ENCODE measurements at regions not wholly inside any gene's neighbourhood (a gene's known extent, or its start where the extent isn't known, plus 50 kb on each side); places are given as distances from the start of the nearest gene placed in this dataset.
"Not testable (repeated sequence)": the region's sequence is repeated elsewhere in the genome, so short reads cannot be mapped to it uniquely, and the experiment has no call there.

GRCh38 chr5:174901336-174901735 is 177.0 kb downstream of the MSX2 start:
- no peak overlapping the region for H3K4me3 ChIP-seq (ENCODE audit: low read depth, low read length)
- TF ChIP-seq CTCF (IDR thresholded peaks at IDR 0.05; ENCODE audit: low read depth, low read length), result no peak

- no peak overlapping the region for H3K4me3 ChIP-seq (ENCODE audit: low read depth, low read length)
- TF ChIP-seq CTCF (IDR thresholded peaks at IDR 0.05; ENCODE audit: low read depth, low read length), result no peak
Measured at GRCh38 chr5:174900240-174900865, 176.0 kb downstream of the MSX2 start.

DNA sequence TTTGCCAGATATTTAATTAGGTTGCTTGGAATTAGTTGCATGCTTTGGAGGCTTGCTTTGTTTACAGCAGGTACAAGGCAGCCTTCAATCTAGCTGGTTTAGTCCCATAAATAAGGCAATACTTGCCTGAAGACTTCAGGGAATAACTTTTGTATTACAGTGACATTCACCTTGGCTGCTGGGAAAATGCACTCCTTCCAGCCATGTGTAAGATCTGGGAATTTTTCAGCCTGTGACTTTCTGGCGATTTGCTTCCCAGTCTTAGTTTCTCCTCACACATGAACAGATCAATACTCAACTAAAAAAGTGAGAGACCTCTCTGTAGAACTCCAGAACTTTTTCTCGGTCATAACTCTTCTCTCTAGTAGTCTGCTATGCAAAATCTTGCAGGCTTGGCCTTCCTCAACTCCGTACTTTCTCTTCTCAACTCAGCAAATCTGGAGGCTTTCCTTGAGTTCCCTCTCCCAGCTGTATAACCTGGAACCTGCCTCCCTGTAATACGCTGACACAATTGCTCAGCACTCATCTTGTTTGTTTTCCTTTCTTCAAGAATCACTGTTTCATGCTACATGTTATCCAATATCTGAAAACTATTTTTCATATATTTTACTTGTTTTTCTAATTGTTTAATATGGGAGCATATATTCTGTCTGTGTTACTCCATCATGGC is 173.0 kb downstream of the MSX2 start:
- no peak overlapping the region for H3K4me3 ChIP-seq (ENCODE audit: low read depth, low read length)
- TF ChIP-seq CTCF (IDR thresholded peaks at IDR 0.05; ENCODE audit: low read depth, low read length), result no peak

GRCh38 chr5:174895360-174895759 is 171.0 kb downstream of the MSX2 start:
- no peak overlapping the region for H3K4me3 ChIP-seq (ENCODE audit: low read depth, low read length)
- TF ChIP-seq CTCF (IDR thresholded peaks at IDR 0.05; ENCODE audit: low read depth, low read length), result no peak

DNA sequence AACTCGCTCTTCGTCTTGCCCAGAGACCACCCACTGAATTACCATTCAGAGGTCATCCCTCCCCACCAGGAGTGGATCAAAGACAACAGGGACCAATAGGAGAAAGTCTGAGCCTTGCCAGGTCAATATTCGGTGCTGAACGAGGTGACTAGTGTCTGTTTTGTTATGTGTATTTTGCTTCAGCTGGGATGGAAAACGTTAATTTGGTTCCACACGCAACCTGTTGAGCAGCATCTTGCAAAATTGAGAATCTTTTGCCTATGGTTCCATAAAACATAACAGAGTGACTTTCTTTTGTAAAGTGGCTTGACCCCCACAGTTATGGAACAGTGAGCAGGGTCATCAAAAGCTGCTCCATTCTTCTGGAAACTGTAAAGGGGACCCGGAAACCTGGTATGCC is 168.4 kb downstream of the MSX2 start:
- TF ChIP-seq CTCF (IDR thresholded peaks at IDR 0.05; ENCODE audit: low read depth, low read length), result no peak
- no peak overlapping the region for H3K4me3 ChIP-seq (ENCODE audit: low read depth, low read length)

DNA sequence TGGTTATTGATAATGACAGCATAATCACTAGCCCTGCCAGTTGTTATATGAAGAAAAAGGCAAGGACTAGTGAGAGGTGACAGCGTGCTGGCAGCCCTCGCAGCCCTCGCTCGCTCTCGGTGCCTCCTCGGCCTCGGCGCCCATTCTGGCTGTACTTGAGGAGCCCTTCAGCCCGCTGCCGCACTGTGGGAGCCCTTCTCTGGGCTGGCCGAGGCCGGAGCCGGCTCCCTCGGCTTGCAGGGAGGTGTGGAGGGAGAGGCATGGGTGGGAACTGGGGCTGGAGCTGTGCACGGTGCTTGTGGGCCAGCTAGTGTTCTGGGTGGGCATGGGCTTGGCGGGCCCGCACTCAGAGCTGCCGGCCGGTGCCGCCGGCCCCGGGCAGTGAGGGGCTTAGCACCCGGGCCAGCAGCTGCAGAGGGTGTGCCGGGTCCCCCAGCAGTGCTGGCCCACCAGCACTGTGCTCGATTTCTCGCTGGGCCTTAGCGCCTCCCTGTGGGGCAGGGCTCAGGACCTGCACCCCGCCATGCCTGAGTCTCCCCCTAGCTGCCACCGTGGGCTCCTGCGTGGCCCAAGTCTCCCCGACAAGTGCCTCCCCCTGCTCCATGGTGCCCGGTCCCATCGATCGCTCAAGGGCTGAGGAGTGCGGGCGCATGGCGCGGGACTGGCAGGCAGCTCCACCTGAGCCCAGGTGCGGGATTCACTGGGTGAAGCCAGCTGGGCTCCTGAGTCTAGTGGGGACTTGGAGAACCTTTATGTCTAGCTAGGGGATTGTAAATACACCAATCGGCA is 156.2 kb downstream of the MSX2 start:
- H3K4me3 ChIP-seq (ENCODE audit: low read depth, low read length), result not testable (repeated sequence)

DNA sequence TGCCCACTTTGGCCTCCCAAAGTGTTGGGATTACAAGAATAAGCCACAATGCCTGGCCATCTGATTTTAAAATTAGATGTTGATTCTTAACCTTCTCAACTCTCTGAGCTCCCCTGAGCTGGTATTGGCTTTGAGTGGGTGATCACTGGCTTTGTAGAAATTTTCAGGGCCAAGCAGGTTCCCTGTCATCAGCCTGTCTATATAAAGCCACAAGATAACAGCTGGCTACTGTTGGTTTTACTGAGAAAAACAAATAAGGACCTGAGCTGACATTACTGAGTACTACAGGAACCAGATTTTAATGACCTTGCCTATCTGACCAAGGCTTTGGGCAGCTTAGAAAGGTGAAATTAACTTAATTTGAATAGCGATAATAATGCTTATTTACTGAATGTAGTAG is 153.6 kb downstream of the MSX2 start:
- TF ChIP-seq CTCF (IDR thresholded peaks at IDR 0.05; ENCODE audit: low read depth, low read length), result no peak
- no peak overlapping the region for H3K4me3 ChIP-seq (ENCODE audit: low read depth, low read length)
